Naive thymus-derived CD8-positive, alpha-beta T cell (primary cell): ENCODE measurements at regions not wholly inside any gene's neighbourhood (a gene's known extent, or its start where the extent isn't known, plus 50 kb on each side); places are given as distances from the start of the nearest gene placed in this dataset.

Experiments used
- ATAC-seq, 2 donors: fragments of 150-1000 bp; cut with Tn5 transposase in 1 of 2; sonication (Bioruptor Pico), chemical (Tn5 transposase) in 1 of 2; 1 replicate in 1 of 2; 2 replicates in 1 of 2; pipeline ENCODE4 v1.10.0; 2021; ENCODE audit warnings: mild to moderate bottlenecking in 2 of 2, moderate library complexity in 2 of 2
- POLR2A ChIA-PET: fragments of 350-600 bp; sonication (Branson Sonifier 250); formaldehyde crosslinking; loops from one replicate; lab custom pipeline; 2021; ENCODE audit warnings: antibody characterized with exemption; lab: Charles Lee
- DNase-seq, 10 donors: peaks; one replicate each; pipeline versions ENCODE4 v3.0.0 to v3.0.0-alpha.2; 2020 to 2022
- H3K27ac Mint-ChIP-seq, 10 donors: one replicate each; pipeline ENCODE4 v1.8.0; 2020 to 2022; ENCODE audit warnings: mild to moderate bottlenecking in 10 of 10, mixed read lengths in 10 of 10, moderate library complexity in 4 of 10, inconsistent platforms in 1 of 10
- H3K27me3 Mint-ChIP-seq, 5 donors: one replicate each; pipeline ENCODE4 v1.8.0; 2021 to 2022; ENCODE audit warnings: mixed read lengths in 5 of 5
- H3K36me3 Mint-ChIP-seq, 3 donors: one replicate each; pipeline ENCODE4 v1.8.0; 2020 to 2022; ENCODE audit warnings: mixed read lengths in 3 of 3, mild to moderate bottlenecking in 2 of 3, inconsistent platforms in 1 of 3
- H3K4me1 Mint-ChIP-seq, 4 donors: one replicate each; pipeline ENCODE4 v1.8.0; 2021 to 2022; ENCODE audit warnings: mixed read lengths in 4 of 4
- H3K4me3 Mint-ChIP-seq, 10 donors: one replicate each; pipeline ENCODE4 v1.8.0; 2020 to 2022; ENCODE audit warnings: mild to moderate bottlenecking in 10 of 10, mixed read lengths in 10 of 10, moderate library complexity in 6 of 10, inconsistent platforms in 1 of 10
- H3K9me3 Mint-ChIP-seq, 9 donors: one replicate each; pipeline ENCODE4 v1.8.0; 2020 to 2022; ENCODE audit warnings: mixed read lengths in 9 of 9, mild to moderate bottlenecking in 3 of 9, inconsistent platforms in 1 of 9, moderate library complexity in 1 of 9

- POLR2A ChIA-PET: no interaction called here
- H3K36me3 Mint-ChIP-seq: no peaks in the 10 kb centered on the region
- H3K9me3 Mint-ChIP-seq: peaks cover 0 to 4% (median 0%) of the 10 kb centered on the region in 9 donors
- H3K4me3 Mint-ChIP-seq: no peak overlapping the region
- peaks cover 0 to 7% (median 0%) of the 10 kb centered on the region in 5 donors for H3K27me3 Mint-ChIP-seq
- DNase-seq (no peak), ATAC-seq (no peak)
- no peaks in the 10 kb centered on the region for H3K4me1 Mint-ChIP-seq
- H3K27ac Mint-ChIP-seq: no peak overlapping the region
These were observed 60.2 kb downstream of the ADAMTS1 start for GRCh38 chr21:26784974-26785373.

- no peak for ATAC-seq
- POLR2A ChIA-PET: no interaction called here
- Mint-ChIP-seq H3K4me1 (no peaks in the 10 kb centered on the region), H3K4me3 (no peak overlapping the region), H3K27me3 (peaks cover 0 to 7% (median 0%) of the 10 kb centered on the region in 5 donors), H3K36me3 (no peaks in the 10 kb centered on the region), H3K9me3 (peaks cover 0 to 4% (median 0%) of the 10 kb centered on the region in 9 donors), H3K27ac (no peak overlapping the region)
- DNase-seq: no peak
These were observed 61.6 kb downstream of the ADAMTS1 start for GRCh38 chr21:26783466-26784195.

DNA sequence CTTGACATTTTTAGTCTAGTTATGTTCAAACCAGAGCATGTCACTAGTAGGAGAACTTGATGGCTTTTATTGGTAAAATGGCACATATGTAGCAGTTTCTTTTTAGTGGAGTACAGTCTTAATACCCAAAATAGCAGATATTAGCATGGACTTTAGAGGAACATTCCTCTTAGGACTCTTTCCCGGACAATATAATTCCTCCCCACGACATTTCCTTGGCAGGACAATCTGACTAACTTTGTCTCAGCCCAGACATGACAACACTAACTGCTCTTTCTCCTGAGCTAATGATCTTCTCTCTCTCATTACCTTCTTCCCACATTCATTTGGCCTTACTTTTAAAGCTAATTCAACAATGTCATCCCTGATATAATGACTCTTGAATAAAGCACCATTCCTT is 62.5 kb downstream of the ADAMTS1 start:
- H3K36me3 Mint-ChIP-seq: no peaks in the 10 kb centered on the region
- H3K4me1 Mint-ChIP-seq: no peaks in the 10 kb centered on the region
- DNase-seq: no peak
- POLR2A ChIA-PET: no interaction called here
- H3K4me3 Mint-ChIP-seq: no peak overlapping the region
- ATAC-seq: no peak
- peaks cover 0 to 4% (median 0%) of the 10 kb centered on the region in 9 donors for H3K9me3 Mint-ChIP-seq
- H3K27me3 Mint-ChIP-seq: peaks cover 0 to 7% (median 0%) of the 10 kb centered on the region in 5 donors
- no peak overlapping the region for H3K27ac Mint-ChIP-seq

DNA sequence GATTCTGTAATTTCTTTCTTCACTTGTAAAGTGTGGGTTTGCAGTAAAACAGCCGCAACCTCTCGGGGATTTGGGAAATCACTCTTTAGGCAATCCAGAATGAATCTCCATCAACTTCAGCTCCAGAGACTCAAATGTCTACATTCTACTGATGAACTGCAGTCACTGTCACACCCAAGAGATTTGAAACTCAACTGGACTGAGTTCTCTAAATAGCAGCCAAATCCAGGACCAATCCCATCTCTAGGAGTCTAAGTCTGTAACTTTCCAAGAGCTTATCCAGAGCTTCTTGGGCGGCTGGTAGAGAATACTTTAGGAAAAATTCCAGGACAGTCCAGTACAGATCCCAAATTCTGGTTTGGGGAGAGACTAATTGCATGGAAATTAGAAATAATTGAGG is 62.9 kb downstream of the ADAMTS1 start:
- ATAC-seq: no peak
- POLR2A ChIA-PET: no interaction called here
- no peak for DNase-seq
- Mint-ChIP-seq H3K27ac (no peak overlapping the region), H3K27me3 (peaks cover 0 to 7% (median 0%) of the 10 kb centered on the region in 5 donors), H3K4me1 (no peaks in the 10 kb centered on the region), H3K9me3 (peaks cover 0 to 4% (median 0%) of the 10 kb centered on the region in 9 donors), H3K36me3 (no peaks in the 10 kb centered on the region), H3K4me3 (no peak overlapping the region)

- H3K4me3 Mint-ChIP-seq: no peak overlapping the region
- H3K4me1 Mint-ChIP-seq: no peaks in the 10 kb centered on the region
- peaks cover 0 to 7% (median 0%) of the 10 kb centered on the region in 5 donors for H3K27me3 Mint-ChIP-seq
- no peaks in the 10 kb centered on the region for H3K36me3 Mint-ChIP-seq
- DNase-seq (no peak), ATAC-seq (no peak)
- H3K9me3 Mint-ChIP-seq: peaks cover 0 to 4% (median 0%) of the 10 kb centered on the region in 9 donors
- POLR2A ChIA-PET: no interaction called here
- no peak overlapping the region for H3K27ac Mint-ChIP-seq
These were observed 63.9 kb downstream of the ADAMTS1 start for GRCh38 chr21:26781331-26781730.

DNA sequence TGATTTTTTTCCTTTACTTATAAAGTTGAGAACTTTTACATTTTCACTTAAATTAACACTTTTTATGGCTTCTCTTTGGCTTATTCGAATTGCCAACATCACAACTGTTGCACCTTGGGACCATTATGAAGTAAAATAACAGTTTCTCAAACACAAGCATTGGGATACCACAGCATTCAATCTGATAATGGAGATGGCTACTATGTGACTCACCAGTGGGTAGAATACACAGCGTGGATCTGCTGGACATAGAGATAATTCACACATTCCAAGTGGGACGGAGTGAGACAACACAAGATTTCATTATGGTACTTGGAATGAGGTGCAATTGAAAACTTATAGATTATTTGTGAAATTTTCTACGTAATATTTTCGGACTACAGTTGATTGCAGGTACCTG is 68.0 kb downstream of the ADAMTS1 start:
- no peak overlapping the region for H3K27ac Mint-ChIP-seq
- ATAC-seq (no peak), DNase-seq (no peak)
- H3K27me3 Mint-ChIP-seq: peaks cover 0 to 4% (median 0%) of the 10 kb centered on the region in 5 donors
- H3K4me1 Mint-ChIP-seq: no peaks in the 10 kb centered on the region
- POLR2A ChIA-PET: no interaction called here
- no peaks in the 10 kb centered on the region for H3K36me3 Mint-ChIP-seq
- peaks cover 0 to 4% (median 0%) of the 10 kb centered on the region in 9 donors for H3K9me3 Mint-ChIP-seq
- H3K4me3 Mint-ChIP-seq: no peak overlapping the region

- Mint-ChIP-seq H3K27ac (no peak overlapping the region), H3K4me3 (no peak overlapping the region), H3K27me3 (peaks cover 0 to 4% (median 0%) of the 10 kb centered on the region in 5 donors), H3K4me1 (no peaks in the 10 kb centered on the region), H3K36me3 (no peaks in the 10 kb centered on the region), H3K9me3 (peaks cover 0 to 4% (median 0%) of the 10 kb centered on the region in 9 donors)
- ATAC-seq: no peak
- POLR2A ChIA-PET: no interaction called here
- DNase-seq: no peak
These were observed 68.7 kb downstream of the ADAMTS1 start for GRCh38 chr21:26776310-26777021.

GRCh38 chr21:26773058-26773457 is 72.2 kb downstream of the ADAMTS1 start:
- no peak overlapping the region for H3K27ac Mint-ChIP-seq
- no peaks in the 10 kb centered on the region for H3K4me1 Mint-ChIP-seq
- H3K9me3 Mint-ChIP-seq: peaks cover 0 to 2% (median 0%) of the 10 kb centered on the region in 9 donors
- H3K27me3 Mint-ChIP-seq: peaks cover 0 to 5% (median 0%) of the 10 kb centered on the region in 5 donors
- no peak overlapping the region for H3K4me3 Mint-ChIP-seq
- POLR2A ChIA-PET: no interaction called here
- H3K36me3 Mint-ChIP-seq: no peaks in the 10 kb centered on the region
- no peak for ATAC-seq
- no peak for DNase-seq

GRCh38 chr21:26769613-26770188 is 75.5 kb downstream of the ADAMTS1 start:
- no peaks in the 10 kb centered on the region for H3K9me3 Mint-ChIP-seq
- H3K27me3 Mint-ChIP-seq: peaks cover 0 to 5% (median 2%) of the 10 kb centered on the region in 5 donors
- H3K4me1 Mint-ChIP-seq: no peaks in the 10 kb centered on the region
- H3K36me3 Mint-ChIP-seq: no peaks in the 10 kb centered on the region
- H3K4me3 Mint-ChIP-seq: no peak overlapping the region
- ATAC-seq (no peak), DNase-seq (peak in 1 of 10 donors; percentile 4)
- no peak overlapping the region for H3K27ac Mint-ChIP-seq
- POLR2A ChIA-PET: no interaction called here

GRCh38 chr21:26766826-26767325 is 78.3 kb downstream of the ADAMTS1 start:
- Mint-ChIP-seq H3K4me3 (no peak overlapping the region), H3K27me3 (peaks cover 0 to 5% (median 2%) of the 10 kb centered on the region in 5 donors), H3K27ac (no peak overlapping the region), H3K9me3 (no peaks in the 10 kb centered on the region), H3K36me3 (no peaks in the 10 kb centered on the region), H3K4me1 (no peaks in the 10 kb centered on the region)
- POLR2A ChIA-PET: no interaction called here
- no peak for ATAC-seq
- no peak for DNase-seq

GRCh38 chr21:26761174-26761915 is 83.9 kb downstream of the ADAMTS1 start:
- Mint-ChIP-seq H3K4me1 (no peaks in the 10 kb centered on the region), H3K27ac (no peak overlapping the region), H3K4me3 (no peak overlapping the region), H3K36me3 (no peaks in the 10 kb centered on the region), H3K9me3 (no peaks in the 10 kb centered on the region), H3K27me3 (peaks cover 0 to 15% (median 0%) of the 10 kb centered on the region in 5 donors)
- DNase-seq: no peak
- POLR2A ChIA-PET: no interaction called here
- no peak for ATAC-seq

- H3K4me1 Mint-ChIP-seq: no peaks in the 10 kb centered on the region
- no peaks in the 10 kb centered on the region for H3K9me3 Mint-ChIP-seq
- H3K27me3 Mint-ChIP-seq: peaks cover 0 to 15% (median 0%) of the 10 kb centered on the region in 5 donors
- H3K36me3 Mint-ChIP-seq: no peaks in the 10 kb centered on the region
- no peak for DNase-seq
- H3K4me3 Mint-ChIP-seq: no peak overlapping the region
- POLR2A ChIA-PET: no interaction called here
- ATAC-seq: no peak
- no peak overlapping the region for H3K27ac Mint-ChIP-seq
These were observed 85.5 kb downstream of the ADAMTS1 start for GRCh38 chr21:26759731-26760130.
